GM23338 (cell line): ENCODE measurements at regions not wholly inside any gene's neighbourhood (a gene's known extent, or its start where the extent isn't known, plus 50 kb on each side); places are given as distances from the start of the nearest gene placed in this dataset.
"Not testable (repeated sequence)": the region's sequence is repeated elsewhere in the genome, so short reads cannot be mapped to it uniquely, and the experiment has no call there.

ENCODE experiments used
- CREB1 ChIP-seq: fragments of 250-450 bp; sonication (Bioruptor Pico); IDR thresholded peaks from 2 replicates; pipeline ENCODE4 v1.5.0; 2020; ENCODE audit warnings: low read depth, mild to moderate bottlenecking, moderate library complexity
- CTCF ChIP-seq, 2 experiments: fragments of 200-600 bp in 1 of 2; sonication (generic) in 1 of 2; conservative IDR thresholded peaks; 2 replicates each; pipeline versions ENCODE4 v1.5.1 to v1.6.1; 2016 to 2017; ENCODE audit warnings: antibody characterized with exemption in 2 of 2, low read depth in 2 of 2, mild to moderate bottlenecking in 2 of 2, moderate library complexity in 1 of 2
- EZH2 ChIP-seq: fragments of 200-600 bp; sonication (generic); IDR thresholded peaks from one replicate; pipeline ENCODE4 v1.8.0; 2017; ENCODE audit warnings: antibody characterized with exemption, mild to moderate bottlenecking, low read depth; ENCODE audit not compliant: unreplicated experiment
- EZH2phosphoT487 ChIP-seq: fragments of 200-600 bp; sonication (generic); IDR thresholded peaks from one replicate; pipeline ENCODE4 v1.8.1; 2018; ENCODE audit warnings: antibody characterized with exemption; ENCODE audit not compliant: unreplicated experiment
- POLR2AphosphoS5 ChIP-seq: IDR thresholded peaks from 2 replicates; pipeline ENCODE4 v1.6.1; 2016; ENCODE audit warnings: antibody characterized with exemption, low read depth
- REST ChIP-seq: IDR thresholded peaks from one replicate; pipeline ENCODE4 v1.6.1; 2018; ENCODE audit warnings: antibody characterized with exemption; ENCODE audit not compliant: unreplicated experiment
- STAT1 ChIP-seq: IDR thresholded peaks from one replicate; pipeline ENCODE4 v1.6.1; 2016; ENCODE audit warnings: antibody characterized with exemption; ENCODE audit not compliant: unreplicated experiment

- TF ChIP-seq STAT1; POLR2AphosphoS5; CTCF (conservative IDR thresholded peaks at IDR 0.05; ENCODE audit: low read depth in 2 of 2); EZH2; EZH2phosphoT487; REST; CREB1 (CRISPR knock-in tag): not testable (repeated sequence)
Measured at GRCh38 chr9:63774369-63775091, 1510.5 kb downstream of the FOXD4L5 start.
